ENCODE measurements at regions not wholly inside any gene's neighbourhood (a gene's known extent, or its start where the extent isn't known, plus 50 kb on each side); places are given as distances from the start of the nearest gene placed in this dataset.

GRCh38 chr16:50473356-50473945, 74.7 kb upstream of the NKD1 start:
- TF ChIP-seq ZNF70 (CRISPR knock-in tag; IDR thresholded peaks at IDR 0.05) (no peak), ZFP3 (CRISPR knock-in tag; IDR thresholded peaks at IDR 0.05) (no peak), ZFP30 (CRISPR knock-in tag; IDR thresholded peaks at IDR 0.05) (no peak), GLIS3 (CRISPR knock-in tag; IDR thresholded peaks at IDR 0.05) (no peak), ARNTL (CRISPR knock-in tag; IDR thresholded peaks at IDR 0.05; ENCODE audit: borderline replicate concordance, low read depth) (no peak)
